ENCODE measurements at regions not wholly inside any gene's neighbourhood (a gene's known extent, or its start where the extent isn't known, plus 50 kb on each side); places are given as distances from the start of the nearest gene placed in this dataset.

GRCh38 chr9:118215549-118215948 is 511.3 kb downstream of the TLR4 start:
- no peak overlapping the region for H3K27ac ChIP-seq (ENCODE audit: low read depth, low read length)
- no peak for FAIRE-seq
- Mint-ChIP-seq H3K27me3 (ENCODE audit: low read depth, unreplicated experiment) (peaks cover 3% of the 10 kb centered on the region), H3K4me3 (ENCODE audit: unreplicated experiment) (no peak overlapping the region), H3K9me3 (ENCODE audit: unreplicated experiment) (no peaks in the 10 kb centered on the region), H3K36me3 (ENCODE audit: low read depth, unreplicated experiment) (no peaks in the 10 kb centered on the region), H3K27ac (ENCODE audit: unreplicated experiment) (no peak overlapping the region), H3K4me1 (ENCODE audit: low read depth, unreplicated experiment) (peaks cover 1% of the 10 kb centered on the region)
- TF ChIP-seq EZH2 (IDR thresholded peaks at IDR 0.05; ENCODE audit: insufficient read depth, low read length): no peak
- TF ChIP-seq, protein P1, sequence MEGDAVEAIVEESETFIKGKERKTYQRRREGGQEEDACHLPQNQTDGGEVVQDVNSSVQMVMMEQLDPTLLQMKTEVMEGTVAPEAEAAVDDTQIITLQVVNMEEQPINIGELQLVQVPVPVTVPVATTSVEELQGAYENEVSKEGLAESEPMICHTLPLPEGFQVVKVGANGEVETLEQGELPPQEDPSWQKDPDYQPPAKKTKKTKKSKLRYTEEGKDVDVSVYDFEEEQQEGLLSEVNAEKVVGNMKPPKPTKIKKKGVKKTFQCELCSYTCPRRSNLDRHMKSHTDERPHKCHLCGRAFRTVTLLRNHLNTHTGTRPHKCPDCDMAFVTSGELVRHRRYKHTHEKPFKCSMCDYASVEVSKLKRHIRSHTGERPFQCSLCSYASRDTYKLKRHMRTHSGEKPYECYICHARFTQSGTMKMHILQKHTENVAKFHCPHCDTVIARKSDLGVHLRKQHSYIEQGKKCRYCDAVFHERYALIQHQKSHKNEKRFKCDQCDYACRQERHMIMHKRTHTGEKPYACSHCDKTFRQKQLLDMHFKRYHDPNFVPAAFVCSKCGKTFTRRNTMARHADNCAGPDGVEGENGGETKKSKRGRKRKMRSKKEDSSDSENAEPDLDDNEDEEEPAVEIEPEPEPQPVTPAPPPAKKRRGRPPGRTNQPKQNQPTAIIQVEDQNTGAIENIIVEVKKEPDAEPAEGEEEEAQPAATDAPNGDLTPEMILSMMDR (IDR thresholded peaks at IDR 0.05; ENCODE audit: insufficient read depth, low read depth, low read length): no peak
- no peak overlapping the region for H3K4me2 ChIP-seq (ENCODE audit: low read length)
- no peak overlapping the region for H3K9ac ChIP-seq (ENCODE audit: low read length)
- DNase-seq (ENCODE audit: low read depth): no peak
- no peaks in the 10 kb centered on the region for H4K20me1 ChIP-seq (ENCODE audit: insufficient read depth, low read length)
- no peaks in the 10 kb centered on the region for H3K9me3 ChIP-seq (ENCODE audit: insufficient read depth, low read depth, low read length)
- no peak overlapping the region for H2AFZ ChIP-seq (ENCODE audit: low read depth, low read length)
- H3K36me3 ChIP-seq (ENCODE audit: insufficient read depth, low read length): no peaks in the 10 kb centered on the region
- no peaks in the 10 kb centered on the region for H3K27me3 ChIP-seq (ENCODE audit: insufficient read depth, low read length)
- no peaks in the 10 kb centered on the region for H3K79me2 ChIP-seq (ENCODE audit: insufficient read depth, low read length)
- H3K4me1 ChIP-seq (ENCODE audit: insufficient read depth, low read length): no peaks in the 10 kb centered on the region
- H3K4me3 ChIP-seq (ENCODE audit: insufficient read depth, low read depth, low read length): no peak overlapping the region

GRCh38 chr9:118222375-118222774 is 518.2 kb downstream of the TLR4 start:
- Mint-ChIP-seq H3K4me1 (ENCODE audit: low read depth, unreplicated experiment) (no peaks in the 10 kb centered on the region), H3K36me3 (ENCODE audit: low read depth, unreplicated experiment) (no peaks in the 10 kb centered on the region), H3K9me3 (ENCODE audit: unreplicated experiment) (no peaks in the 10 kb centered on the region), H3K4me3 (ENCODE audit: unreplicated experiment) (no peak overlapping the region), H3K27ac (ENCODE audit: unreplicated experiment) (no peak overlapping the region), H3K27me3 (ENCODE audit: low read depth, unreplicated experiment) (no peaks in the 10 kb centered on the region)
- Histone ChIP-seq H3K4me3 (ENCODE audit: insufficient read depth, low read depth, low read length) (no peak overlapping the region), H3K4me1 (ENCODE audit: insufficient read depth, low read length) (no peaks in the 10 kb centered on the region), H3K36me3 (ENCODE audit: insufficient read depth, low read length) (no peaks in the 10 kb centered on the region), H3K9ac (ENCODE audit: low read length) (no peak overlapping the region), H3K79me2 (ENCODE audit: insufficient read depth, low read length) (no peaks in the 10 kb centered on the region), H3K9me3 (ENCODE audit: insufficient read depth, low read depth, low read length) (no peaks in the 10 kb centered on the region), H3K27ac (ENCODE audit: low read depth, low read length) (no peak overlapping the region), H3K27me3 (ENCODE audit: insufficient read depth, low read length) (no peaks in the 10 kb centered on the region), H3K4me2 (ENCODE audit: low read length) (no peak overlapping the region), H4K20me1 (ENCODE audit: insufficient read depth, low read length) (no peaks in the 10 kb centered on the region), H2AFZ (ENCODE audit: low read depth, low read length) (no peak overlapping the region)
- DNase-seq (ENCODE audit: low read depth) (no peak), FAIRE-seq (no peak)
- TF ChIP-seq, protein P1 (IDR thresholded peaks at IDR 0.05; ENCODE audit: insufficient read depth, low read depth, low read length): no peak
- no peak for TF ChIP-seq EZH2 (IDR thresholded peaks at IDR 0.05; ENCODE audit: insufficient read depth, low read length)

- H3K27ac Mint-ChIP-seq (ENCODE audit: unreplicated experiment): no peak overlapping the region
- DNase-seq (ENCODE audit: low read depth) (no peak), FAIRE-seq (no peak)
- H3K36me3 Mint-ChIP-seq (ENCODE audit: low read depth, unreplicated experiment): no peaks in the 10 kb centered on the region
- Histone ChIP-seq H3K9ac (ENCODE audit: low read length) (no peak overlapping the region), H3K4me3 (ENCODE audit: insufficient read depth, low read depth, low read length) (no peak overlapping the region), H3K36me3 (ENCODE audit: insufficient read depth, low read length) (no peaks in the 10 kb centered on the region), H2AFZ (ENCODE audit: low read depth, low read length) (no peak overlapping the region), H3K79me2 (ENCODE audit: insufficient read depth, low read length) (no peaks in the 10 kb centered on the region), H4K20me1 (ENCODE audit: insufficient read depth, low read length) (no peaks in the 10 kb centered on the region), H3K27ac (ENCODE audit: low read depth, low read length) (no peak overlapping the region), H3K4me2 (ENCODE audit: low read length) (no peak overlapping the region), H3K27me3 (ENCODE audit: insufficient read depth, low read length) (no peaks in the 10 kb centered on the region), H3K4me1 (ENCODE audit: insufficient read depth, low read length) (no peaks in the 10 kb centered on the region), H3K9me3 (ENCODE audit: insufficient read depth, low read depth, low read length) (no peaks in the 10 kb centered on the region)
- TF ChIP-seq, protein P1 (IDR thresholded peaks at IDR 0.05; ENCODE audit: insufficient read depth, low read depth, low read length): no peak
- TF ChIP-seq EZH2 (IDR thresholded peaks at IDR 0.05; ENCODE audit: insufficient read depth, low read length): no peak
- H3K9me3 Mint-ChIP-seq (ENCODE audit: unreplicated experiment): no peaks in the 10 kb centered on the region
- no peak overlapping the region for H3K4me3 Mint-ChIP-seq (ENCODE audit: unreplicated experiment)
- no peaks in the 10 kb centered on the region for H3K4me1 Mint-ChIP-seq (ENCODE audit: low read depth, unreplicated experiment)
- H3K27me3 Mint-ChIP-seq (ENCODE audit: low read depth, unreplicated experiment): no peaks in the 10 kb centered on the region
Measured at GRCh38 chr9:118223111-118223510, 518.9 kb downstream of the TLR4 start.

All from astrocyte (in vitro differentiated cells and primary cell).